ENCODE measurements at regions not wholly inside any gene's neighbourhood (a gene's known extent, or its start where the extent isn't known, plus 50 kb on each side); places are given as distances from the start of the nearest gene placed in this dataset.
"Not testable (repeated sequence)": the region's sequence is repeated elsewhere in the genome, so short reads cannot be mapped to it uniquely, and the experiment has no call there.

GRCh38 chr9:30484690-30485089 is 1899.8 kb upstream of the ACO1 start:
- DNase-seq = no peak

- peak; percentile 55 for DNase-seq
Observed at GRCh38 chr9:30504502-30504905, 1879.9 kb upstream of the ACO1 start.

GRCh38 chr9:30505311-30505710 is 1879.1 kb upstream of the ACO1 start:
- no peak for DNase-seq

DNA sequence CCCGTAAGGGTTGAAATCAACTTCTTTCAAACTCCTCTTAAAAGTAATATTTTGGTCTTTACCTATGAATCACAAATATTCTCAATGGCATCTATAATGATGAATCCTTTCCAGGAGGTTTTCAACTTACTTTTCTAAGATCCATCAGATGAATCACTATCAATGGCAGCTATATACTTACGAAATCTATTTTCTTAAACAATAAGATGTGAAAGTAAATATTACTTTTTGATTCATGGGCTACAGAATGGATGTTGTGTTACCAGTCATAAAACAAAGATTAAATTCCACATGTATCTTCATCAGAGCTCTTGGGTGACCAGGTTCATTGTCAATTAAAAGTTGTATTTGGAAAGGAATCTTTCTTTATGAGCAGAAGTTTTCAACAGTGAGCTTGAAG is 1877.7 kb upstream of the ACO1 start:
- no peak for DNase-seq

- DNase-seq = no peak
Observed at GRCh38 chr9:30507166-30507565, 1877.3 kb upstream of the ACO1 start.

DNA sequence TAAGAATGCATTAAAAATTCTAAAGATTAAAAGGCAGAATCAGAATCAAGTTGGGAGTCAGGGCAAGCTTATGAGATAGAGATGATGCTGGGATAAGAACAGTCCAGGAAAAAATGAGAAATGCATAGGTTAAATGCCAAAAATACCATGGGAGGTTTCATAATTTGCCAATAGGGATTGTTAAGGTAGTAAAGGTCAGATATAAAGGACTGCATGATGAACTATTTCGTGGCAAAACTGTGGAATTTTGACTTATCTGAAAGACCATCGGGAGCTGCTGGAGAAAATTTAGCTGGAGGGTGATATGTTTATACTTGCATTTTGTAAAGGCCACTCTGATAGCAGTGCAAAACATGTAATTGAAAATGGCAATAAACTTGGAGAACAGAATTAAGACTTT is 1872.8 kb upstream of the ACO1 start:
- DNase-seq = no peak

DNA sequence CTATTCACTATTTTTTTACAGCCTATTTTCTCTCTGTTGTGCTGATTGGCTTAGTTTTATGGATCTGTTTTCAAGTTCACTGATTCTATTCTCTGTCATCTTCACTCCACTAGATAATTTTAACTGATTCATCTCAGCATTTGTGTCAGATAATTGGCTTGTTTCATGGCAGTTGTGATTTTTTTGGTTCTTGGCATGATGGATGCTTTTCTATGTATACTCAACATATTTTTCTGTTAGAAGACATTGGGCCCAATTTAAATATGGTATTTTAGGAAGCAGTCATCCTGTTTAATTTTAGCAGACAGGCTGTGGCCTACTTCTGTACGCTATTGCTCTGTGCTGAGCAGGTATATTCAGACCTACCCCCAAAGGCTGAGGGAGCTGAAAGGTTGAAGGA is 1865.3 kb upstream of the ACO1 start:
- no peak for DNase-seq

DNA sequence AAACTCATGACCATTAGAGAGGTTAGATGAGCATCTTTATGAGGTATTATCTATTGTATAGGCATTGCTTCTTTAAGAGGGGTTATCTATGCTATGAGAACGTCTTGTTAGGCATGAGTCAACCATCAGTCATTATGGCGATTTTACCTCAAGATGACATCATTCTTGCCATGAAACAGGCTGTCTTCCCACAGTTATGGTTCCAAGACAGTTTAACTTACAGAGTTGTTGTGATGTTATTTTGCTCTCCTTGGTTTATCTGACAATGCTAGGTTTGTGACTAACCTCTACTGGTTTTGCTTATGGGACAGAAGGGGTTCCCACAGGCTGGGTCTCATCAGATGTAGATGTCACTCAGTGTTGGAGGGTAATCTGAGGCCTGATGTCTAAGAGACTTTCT is 1864.7 kb upstream of the ACO1 start:
- DNase-seq = no peak

DNA sequence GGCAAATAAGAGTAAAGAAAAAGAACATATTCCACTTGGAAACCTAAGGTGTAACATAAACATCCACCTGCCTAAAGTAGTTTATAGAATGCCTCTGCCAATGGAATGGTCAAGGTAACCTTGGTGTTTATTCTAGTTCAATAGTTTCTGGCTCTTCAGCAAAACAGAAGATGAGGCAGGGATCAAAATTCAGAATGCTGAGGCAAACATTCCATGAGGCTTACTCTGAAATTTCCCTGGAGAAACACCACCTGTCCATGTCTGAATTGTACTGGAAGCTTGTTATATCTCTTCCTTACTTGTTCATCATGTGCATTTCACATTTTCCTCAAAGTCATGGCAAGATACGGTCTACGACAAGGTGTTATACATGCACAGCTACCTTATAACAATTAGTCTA is 1862.4 kb upstream of the ACO1 start:
- DNase-seq = no peak

DNA sequence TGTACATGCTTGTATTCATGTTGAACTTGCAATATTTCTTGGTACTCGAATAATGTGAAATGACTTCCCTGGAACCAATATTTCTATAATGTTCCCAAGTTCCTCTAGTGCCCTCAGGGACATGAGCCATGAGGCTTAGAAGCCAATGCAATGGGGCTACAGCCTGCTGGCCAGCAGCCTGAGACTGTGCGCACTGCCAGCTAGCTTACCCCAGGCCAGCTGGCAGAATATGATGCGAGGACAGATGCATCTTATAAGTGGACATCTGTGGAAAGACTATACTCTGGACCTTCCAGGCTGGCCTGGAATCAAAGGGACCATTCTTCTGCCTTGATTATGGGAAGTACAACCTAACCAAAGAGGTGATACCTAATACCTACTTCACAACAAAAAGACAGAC is 1862.0 kb upstream of the ACO1 start:
- no peak for DNase-seq

- no peak for DNase-seq
Observed at GRCh38 chr9:30524311-30524710, 1860.1 kb upstream of the ACO1 start.

DNA sequence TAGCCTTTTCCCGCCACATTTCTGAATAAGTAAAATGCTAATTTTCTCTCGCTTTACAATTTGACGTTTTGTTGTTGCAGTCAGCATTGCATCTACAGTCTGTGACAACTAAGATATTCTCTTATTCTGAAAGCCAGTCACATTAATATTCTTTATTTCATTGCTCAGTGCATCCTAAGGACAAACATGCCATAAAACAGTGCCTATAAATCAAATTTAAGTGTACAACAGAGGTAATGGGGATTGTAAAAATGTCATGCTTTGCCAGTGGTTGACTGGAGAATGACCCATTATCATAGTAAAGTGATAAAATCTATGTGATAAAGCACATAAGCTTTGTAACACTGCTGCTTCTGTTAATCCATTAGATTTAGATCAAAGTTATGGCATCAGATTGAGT is 1850.0 kb upstream of the ACO1 start:
- peak; percentile 78 for DNase-seq

- peak; percentile 49 for DNase-seq
Observed at GRCh38 chr9:30534896-30535295, 1849.5 kb upstream of the ACO1 start.

GRCh38 chr9:30536494-30536893 is 1847.9 kb upstream of the ACO1 start:
- DNase-seq = no peak

DNA sequence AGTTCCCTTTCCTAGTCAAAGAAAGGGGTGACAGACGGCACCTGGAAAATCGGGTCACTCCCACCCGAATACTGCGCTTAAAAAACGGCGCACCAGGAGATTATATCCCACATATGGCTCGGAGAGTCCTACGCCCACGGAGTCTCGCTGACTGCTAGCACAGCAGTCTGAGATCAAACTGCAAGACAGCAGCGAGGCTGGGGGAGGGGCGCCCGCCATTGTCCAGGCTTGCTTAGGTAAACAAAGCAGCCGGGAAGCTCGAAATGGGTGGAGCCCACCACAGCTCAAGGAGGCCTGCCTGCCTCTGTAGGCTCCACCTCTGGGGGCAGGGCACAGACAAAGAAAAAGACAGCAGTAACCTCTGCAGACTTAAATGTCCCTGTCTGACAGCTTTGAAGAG is 1844.7 kb upstream of the ACO1 start:
- not testable (repeated sequence) for DNase-seq

- DNase-seq = no peak
Observed at GRCh38 chr9:30574355-30575151, 1809.9 kb upstream of the ACO1 start.

- DNase-seq = no peak
Observed at GRCh38 chr9:30575218-30575617, 1809.2 kb upstream of the ACO1 start.

DNA sequence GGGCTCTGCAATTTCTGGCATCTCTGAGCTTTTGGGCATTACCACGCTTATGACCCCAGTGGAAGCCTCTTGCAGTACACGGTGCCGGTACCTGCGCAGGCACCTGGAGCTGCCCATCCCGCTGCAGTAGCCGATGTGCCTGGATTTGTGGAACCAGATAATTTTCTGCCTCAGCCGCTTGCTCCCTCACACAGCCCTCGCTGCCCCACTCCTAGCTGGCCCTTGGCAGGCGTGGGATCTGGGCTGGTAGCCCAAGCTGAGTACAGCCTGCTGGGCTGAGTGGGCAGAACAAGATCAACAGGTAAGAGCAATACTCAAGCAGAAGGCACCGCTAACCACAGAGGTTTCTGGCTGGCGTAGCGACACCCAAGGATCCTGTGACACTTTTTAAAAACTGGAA is 1808.8 kb upstream of the ACO1 start:
- DNase-seq = no peak

GRCh38 chr9:30579810-30580209 is 1804.6 kb upstream of the ACO1 start:
- no peak for DNase-seq

DNA sequence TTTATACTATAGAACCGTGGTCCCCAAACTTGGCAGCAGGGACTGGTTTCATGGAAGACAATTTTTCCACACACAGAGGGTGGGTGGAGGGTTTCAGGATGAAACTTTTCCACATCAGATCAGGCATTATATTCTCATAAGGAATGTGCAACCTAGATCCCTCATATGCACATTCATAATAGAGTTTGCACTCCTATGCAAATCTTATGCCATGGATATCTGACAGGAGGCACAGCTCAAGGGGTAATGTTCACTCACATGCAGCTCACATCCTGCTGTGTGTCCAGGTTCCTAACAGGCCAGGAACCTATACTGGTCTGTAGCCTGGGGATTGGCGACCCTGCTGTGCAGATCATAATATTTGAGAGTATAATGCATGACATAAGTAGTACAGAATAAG is 1802.2 kb upstream of the ACO1 start:
- DNase-seq = peak; percentile 61

- DNase-seq = no peak
Observed at GRCh38 chr9:30584559-30584958, 1799.9 kb upstream of the ACO1 start.

DNA sequence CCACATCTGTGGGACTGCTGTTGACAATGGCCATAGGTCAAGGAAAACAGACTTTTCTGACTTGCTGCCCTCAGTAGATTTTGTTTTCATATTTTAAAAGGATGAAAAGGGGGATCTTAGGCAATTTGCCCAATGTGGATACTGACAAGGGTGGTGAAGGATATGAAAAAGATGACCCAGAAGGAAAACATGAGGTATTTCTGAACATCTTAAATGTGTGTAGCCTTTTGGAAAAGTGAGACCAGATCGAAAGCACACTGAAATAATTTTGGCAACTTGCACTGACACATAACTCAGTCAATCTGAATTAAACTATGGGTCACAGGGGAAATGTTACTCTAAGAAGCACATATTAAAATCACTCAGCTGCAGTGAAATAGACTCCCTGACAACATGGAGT is 1793.0 kb upstream of the ACO1 start:
- no peak for DNase-seq

DNA sequence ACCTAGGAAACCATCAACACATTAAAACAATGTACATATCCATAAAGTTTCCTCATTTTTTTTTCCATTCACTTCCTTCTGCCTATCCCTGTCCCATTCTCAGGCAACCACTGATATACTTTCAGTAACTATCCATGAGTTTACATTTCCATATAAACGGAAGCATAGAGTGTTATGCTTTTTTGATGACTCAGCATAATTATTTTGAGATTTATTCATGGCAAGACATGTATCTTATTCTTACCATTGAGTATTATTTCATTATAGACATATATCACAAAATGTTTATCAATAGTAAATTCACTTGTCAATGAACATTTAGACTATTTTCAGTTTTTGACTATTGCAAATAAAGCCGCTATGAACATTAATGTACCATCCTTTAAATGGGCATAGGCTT is 1786.8 kb upstream of the ACO1 start:
- no peak for DNase-seq

DNA sequence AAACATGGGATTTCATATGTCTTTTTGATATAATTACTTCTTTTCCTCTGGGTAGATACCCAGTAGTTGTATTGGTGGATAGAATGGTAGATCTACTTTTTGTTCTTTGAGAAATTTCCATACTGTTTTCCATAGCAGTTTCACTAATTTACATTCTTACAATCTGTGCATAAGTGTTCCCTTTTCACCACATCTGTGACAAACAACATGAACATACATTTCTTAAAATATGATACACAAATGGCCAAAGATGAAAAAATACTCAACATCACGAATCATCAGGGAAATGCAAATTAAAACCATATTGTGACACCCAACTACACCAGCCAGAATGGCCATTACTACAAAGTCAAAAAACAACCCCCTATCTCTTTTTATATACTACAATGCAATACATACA is 1778.5 kb upstream of the ACO1 start:
- DNase-seq = no peak

DNA sequence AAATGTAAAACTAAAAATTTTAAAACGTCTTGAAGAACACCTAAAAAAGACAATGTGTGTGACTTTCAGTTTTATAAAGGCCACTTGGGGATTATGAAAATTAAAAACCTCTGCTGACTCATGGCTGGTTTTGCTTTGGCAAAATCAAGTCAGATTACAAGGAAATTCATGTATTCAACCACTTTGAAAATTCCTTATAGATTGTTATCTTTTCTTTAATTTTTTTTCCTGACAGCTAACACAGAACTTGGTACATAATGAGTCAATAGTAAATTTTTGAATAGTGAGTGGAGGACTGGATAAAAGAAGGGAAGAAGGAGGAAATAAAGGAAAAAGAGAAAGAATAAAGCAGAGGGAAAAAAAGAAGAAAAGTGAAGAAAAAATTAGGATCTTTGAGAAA is 1774.7 kb upstream of the ACO1 start:
- DNase-seq = no peak

Data from NCI-H69 (cell line).